NOMO-1 treated with dmso at 0.1 percent for 144 hours (cell line): ENCODE measurements at regions not wholly inside any gene's neighbourhood (a gene's known extent, or its start where the extent isn't known, plus 50 kb on each side); places are given as distances from the start of the nearest gene placed in this dataset.

Experiments used
- DNase-seq: peaks from one replicate; lab custom pipeline; 2025; ENCODE audit not compliant: unreplicated experiment; lab: John Stamatoyannopoulos, UW

GRCh38 chr1:193791746-193792145 is 605.3 kb upstream of the B3GALT2 start:
- no peak for DNase-seq

- no peak for DNase-seq
Observed at GRCh38 chr1:193787061-193787460, 600.6 kb upstream of the B3GALT2 start.

- DNase-seq: no peak
Observed at GRCh38 chr1:193785850-193786420, 599.5 kb upstream of the B3GALT2 start.

- no peak for DNase-seq
Observed at GRCh38 chr1:193774536-193775323, 588.3 kb upstream of the B3GALT2 start.

- DNase-seq: no peak
Observed at GRCh38 chr1:193771596-193771995, 585.2 kb upstream of the B3GALT2 start.

- no peak for DNase-seq
Observed at GRCh38 chr1:193769651-193770050, 583.2 kb upstream of the B3GALT2 start.

- DNase-seq: no peak
Observed at GRCh38 chr1:193767886-193768285, 581.5 kb upstream of the B3GALT2 start.

- no peak for DNase-seq
Observed at GRCh38 chr1:193766329-193766728, 579.9 kb upstream of the B3GALT2 start.

- no peak for DNase-seq
Observed at GRCh38 chr1:193763266-193763665, 576.9 kb upstream of the B3GALT2 start.

GRCh38 chr1:193762236-193762635 is 575.8 kb upstream of the B3GALT2 start:
- no peak for DNase-seq

GRCh38 chr1:193755441-193755840 is 569.0 kb upstream of the B3GALT2 start:
- DNase-seq: no peak

GRCh38 chr1:193754732-193755427 is 568.5 kb upstream of the B3GALT2 start:
- no peak for DNase-seq

- no peak for DNase-seq
Observed at GRCh38 chr1:193754151-193754550, 567.7 kb upstream of the B3GALT2 start.

- no peak for DNase-seq
Observed at GRCh38 chr1:193753038-193753756, 566.8 kb upstream of the B3GALT2 start.

- DNase-seq: no peak
Observed at GRCh38 chr1:193749868-193750267, 563.5 kb upstream of the B3GALT2 start.

GRCh38 chr1:193747579-193747978 is 561.2 kb upstream of the B3GALT2 start:
- no peak for DNase-seq

GRCh38 chr1:193741228-193741627 is 554.8 kb upstream of the B3GALT2 start:
- DNase-seq: no peak

GRCh38 chr1:193740762-193741161 is 554.3 kb upstream of the B3GALT2 start:
- no peak for DNase-seq

GRCh38 chr1:193736507-193736906 is 550.1 kb upstream of the B3GALT2 start:
- no peak for DNase-seq

GRCh38 chr1:193733674-193734073 is 547.3 kb upstream of the B3GALT2 start:
- no peak for DNase-seq

- DNase-seq: no peak
Observed at GRCh38 chr1:193730017-193730416, 543.6 kb upstream of the B3GALT2 start.

- DNase-seq: no peak
Observed at GRCh38 chr1:193729429-193729828, 543.0 kb upstream of the B3GALT2 start.
